Lung (tissue), 11 donors: ENCODE measurements at regions not wholly inside any gene's neighbourhood (a gene's known extent, or its start where the extent isn't known, plus 50 kb on each side); places are given as distances from the start of the nearest gene placed in this dataset.

Source experiments
- ATAC-seq: fragments of 200-7000 bp; cut with Tn5 transposase; one replicate; pipeline ENCODE4 v1.9.1; 2020; ENCODE audit warnings: moderate number of reproducible peaks; ENCODE audit not compliant: insufficient read depth, low FRiP score
- DNase-seq, 3 donors: peaks; one replicate each; pipeline ENCODE4 v3.0.0-alpha.2; 2013 to 2017
- H3K27ac ChIP-seq, 2 donors: one replicate each; pipeline ENCODE4 v1.5.1; 2013; ENCODE audit warnings: mild to moderate bottlenecking in 2 of 2, moderate library complexity in 2 of 2, control low read depth in 1 of 2, inconsistent platforms in 1 of 2, low read depth in 1 of 2, low read length in 1 of 2
- H3K27me3 ChIP-seq, 3 donors: one replicate each; pipeline ENCODE4 v1.5.1; 2013; ENCODE audit warnings: low read length in 2 of 3; ENCODE audit not compliant: control insufficient read depth in 3 of 3, insufficient read depth in 3 of 3
- H3K36me3 ChIP-seq, 4 donors: one replicate each; pipeline ENCODE4 v1.5.1; 2013; ENCODE audit warnings: low read length in 4 of 4, mild to moderate bottlenecking in 1 of 4, moderate library complexity in 1 of 4; ENCODE audit not compliant: control insufficient read depth in 4 of 4, insufficient read depth in 4 of 4
- H3K4me1 ChIP-seq, 5 donors: one replicate each; pipeline ENCODE4 v1.5.1; 2013; ENCODE audit warnings: low read length in 5 of 5, mild to moderate bottlenecking in 2 of 5, moderate library complexity in 1 of 5; ENCODE audit not compliant: control insufficient read depth in 5 of 5, insufficient read depth in 5 of 5
- H3K4me3 ChIP-seq: one replicate; pipeline ENCODE4 v1.5.1; 2013; ENCODE audit warnings: mild to moderate bottlenecking, control low read depth, moderate library complexity
- H3K9ac ChIP-seq, 2 donors: one replicate each; pipeline ENCODE4 v1.5.1; 2013; ENCODE audit warnings: low read length in 2 of 2, control low read depth in 1 of 2; ENCODE audit not compliant: insufficient read depth in 1 of 2
- H3K9me3 ChIP-seq, 4 donors: one replicate each; pipeline ENCODE4 v1.5.1; 2013; ENCODE audit warnings: low read length in 3 of 4, mild to moderate bottlenecking in 1 of 4, moderate library complexity in 1 of 4; ENCODE audit not compliant: control insufficient read depth in 4 of 4, insufficient read depth in 3 of 4
- WGBS, 2 donors: extraction: QIAGEN DNeasy Blood & Tissue Kit; methylation state at CpG; one replicate each; pipeline ENCODE4 v1.1.7; 2013; 5-methylcytosine and 5-hydroxymethylcytosine counted together
- TF ChIP-seq, protein P1 (sequence below): IDR thresholded peaks from 2 replicates; pipeline ENCODE4 v1.5.1; 2012; ENCODE audit warnings: mild to moderate bottlenecking; ENCODE audit errors: control extremely low read depth, extremely low read depth
- donor health status: control.
- donor health status: control.
- donor health status: Bipolar disorder and iron deficiency.
- donor health status: healthy.
- donor health status: DM: yes; HTN: yes; CAD: no.

DNA sequence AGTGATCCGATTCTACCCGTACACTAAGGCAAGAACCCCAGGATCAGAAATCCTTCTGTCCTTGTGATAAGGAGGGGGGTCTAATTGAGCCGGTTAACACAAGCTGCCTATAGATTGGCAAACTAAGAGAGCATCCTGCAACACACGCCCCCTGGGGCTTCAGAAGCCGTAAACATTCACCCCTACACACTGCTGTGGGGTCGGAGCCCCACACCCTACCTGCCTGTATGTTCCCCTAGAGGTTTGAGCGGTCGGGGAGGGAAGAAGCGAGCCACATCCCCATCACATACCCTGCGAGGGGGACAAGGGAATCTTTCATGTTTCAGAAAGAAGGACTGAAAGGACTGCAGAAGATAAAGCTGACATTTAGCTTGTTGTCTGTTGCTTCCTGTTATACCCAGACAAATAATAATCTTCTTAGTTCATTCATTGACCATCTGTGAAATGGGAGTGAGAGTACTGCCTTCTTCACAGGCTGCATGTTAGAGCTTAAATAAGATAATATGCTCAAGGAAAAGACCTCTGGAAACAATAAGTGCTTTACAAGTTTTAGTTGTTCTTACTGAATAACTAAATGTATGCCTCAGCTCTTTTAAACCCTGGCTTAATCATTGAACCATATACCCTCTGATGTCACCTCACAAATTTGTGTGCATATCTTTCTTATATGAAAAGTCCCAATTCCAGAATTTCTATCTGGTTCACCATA, 74.2 kb upstream of the RNF217 start:
- H3K4me3 ChIP-seq = no peak overlapping the region
- no peak overlapping the region for H3K9ac ChIP-seq
- H3K27me3 ChIP-seq = no peaks in the 10 kb centered on the region
- no peaks in the 10 kb centered on the region for H3K36me3 ChIP-seq
- no peaks in the 10 kb centered on the region for H3K9me3 ChIP-seq
- TF ChIP-seq, protein P1, sequence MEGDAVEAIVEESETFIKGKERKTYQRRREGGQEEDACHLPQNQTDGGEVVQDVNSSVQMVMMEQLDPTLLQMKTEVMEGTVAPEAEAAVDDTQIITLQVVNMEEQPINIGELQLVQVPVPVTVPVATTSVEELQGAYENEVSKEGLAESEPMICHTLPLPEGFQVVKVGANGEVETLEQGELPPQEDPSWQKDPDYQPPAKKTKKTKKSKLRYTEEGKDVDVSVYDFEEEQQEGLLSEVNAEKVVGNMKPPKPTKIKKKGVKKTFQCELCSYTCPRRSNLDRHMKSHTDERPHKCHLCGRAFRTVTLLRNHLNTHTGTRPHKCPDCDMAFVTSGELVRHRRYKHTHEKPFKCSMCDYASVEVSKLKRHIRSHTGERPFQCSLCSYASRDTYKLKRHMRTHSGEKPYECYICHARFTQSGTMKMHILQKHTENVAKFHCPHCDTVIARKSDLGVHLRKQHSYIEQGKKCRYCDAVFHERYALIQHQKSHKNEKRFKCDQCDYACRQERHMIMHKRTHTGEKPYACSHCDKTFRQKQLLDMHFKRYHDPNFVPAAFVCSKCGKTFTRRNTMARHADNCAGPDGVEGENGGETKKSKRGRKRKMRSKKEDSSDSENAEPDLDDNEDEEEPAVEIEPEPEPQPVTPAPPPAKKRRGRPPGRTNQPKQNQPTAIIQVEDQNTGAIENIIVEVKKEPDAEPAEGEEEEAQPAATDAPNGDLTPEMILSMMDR = no peak
- no peak for DNase-seq
- peaks cover 0 to 3% (median 0%) of the 10 kb centered on the region in 5 donors for H3K4me1 ChIP-seq
- WGBS, 2 donors = 91 to 92% methylated on average over 10 of the region's 10 CpGs
- ATAC-seq = no peak
- no peak overlapping the region for H3K27ac ChIP-seq

DNA sequence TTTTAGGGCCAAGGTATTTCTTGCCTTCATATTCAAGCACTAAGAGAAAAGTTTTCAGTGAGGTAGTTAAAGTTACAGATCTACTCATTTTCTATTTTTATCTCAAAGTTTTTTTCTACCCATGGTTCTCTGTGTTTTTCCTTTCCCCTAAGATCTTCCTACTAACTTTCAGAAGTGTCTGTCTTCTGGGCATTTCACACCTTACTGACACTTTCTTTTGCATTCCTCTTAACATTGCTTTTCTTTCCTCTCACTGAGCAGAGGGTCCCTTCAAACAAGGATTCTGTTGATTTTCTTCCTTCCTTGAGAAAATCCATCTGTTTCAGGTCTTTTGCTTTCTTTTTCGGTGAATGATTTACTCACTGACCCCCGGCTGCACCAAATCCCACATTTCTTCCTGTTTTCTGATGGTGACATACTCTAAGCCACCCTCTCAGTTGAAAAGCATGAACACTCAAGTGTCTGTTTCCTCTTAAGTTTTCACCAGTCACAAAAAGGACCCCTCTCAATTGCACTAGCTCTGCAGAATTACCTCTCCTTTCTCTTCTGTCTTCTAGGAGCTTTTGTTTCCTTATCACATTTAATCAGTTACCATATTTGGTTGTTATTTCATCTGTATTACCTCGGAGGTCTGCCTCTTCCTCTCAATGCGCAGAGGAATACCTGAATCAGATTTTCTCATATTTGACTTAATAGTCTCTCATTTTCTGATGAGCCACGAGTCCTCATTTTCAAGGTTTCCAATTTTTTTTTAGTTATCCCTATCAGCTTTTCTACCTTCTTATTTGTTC, 73.5 kb upstream of the RNF217 start:
- H3K27me3 ChIP-seq = no peaks in the 10 kb centered on the region
- TF ChIP-seq, protein P1 = no peak
- WGBS, 2 donors = 14 to 26% methylated on average over 5 of the region's 5 CpGs
- ATAC-seq (no peak), DNase-seq (peak; percentile 12 to 25 (median 15))
- no peaks in the 10 kb centered on the region for H3K9me3 ChIP-seq
- H3K4me1 ChIP-seq = peaks cover 0 to 3% (median 0%) of the 10 kb centered on the region in 5 donors
- H3K36me3 ChIP-seq = no peaks in the 10 kb centered on the region
- H3K9ac ChIP-seq = no peak overlapping the region
- H3K27ac ChIP-seq = no peak overlapping the region
- H3K4me3 ChIP-seq = no peak overlapping the region

DNA sequence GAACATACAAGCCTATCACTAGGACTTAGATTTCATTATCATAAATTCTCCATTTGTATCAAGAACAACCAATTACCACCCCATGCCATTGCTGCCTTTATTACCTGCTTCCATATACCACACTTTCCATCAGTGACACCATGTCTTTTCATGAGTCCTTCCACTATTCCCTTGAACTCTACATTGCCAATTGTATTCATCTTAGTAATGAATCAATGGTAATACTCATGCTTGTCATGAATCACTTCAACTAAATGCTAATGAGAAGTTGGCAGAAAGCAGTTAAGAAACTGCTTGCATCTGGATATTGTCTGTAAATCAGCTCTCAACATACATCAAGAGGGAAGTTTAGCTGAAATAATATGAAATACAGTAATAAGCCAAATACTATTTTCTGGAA, 61.2 kb upstream of the RNF217 start:
- TF ChIP-seq, protein P1 = no peak
- Histone ChIP-seq H3K36me3 (no peaks in the 10 kb centered on the region), H3K4me3 (no peak overlapping the region), H3K27ac (no peak overlapping the region), H3K9ac (no peak overlapping the region), H3K4me1 (no peaks in the 10 kb centered on the region), H3K27me3 (no peaks in the 10 kb centered on the region), H3K9me3 (no peaks in the 10 kb centered on the region)
- DNase-seq = no peak
- no peak for ATAC-seq
